A673 (cell line): ENCODE measurements at regions not wholly inside any gene's neighbourhood (a gene's known extent, or its start where the extent isn't known, plus 50 kb on each side); places are given as distances from the start of the nearest gene placed in this dataset.

ENCODE experiments used
- EZH2 ChIP-seq: fragments of 200-600 bp; sonication (generic); IDR thresholded peaks from 2 replicates; pipeline ENCODE4 v1.6.1; 2017; ENCODE audit warnings: borderline replicate concordance, low read depth, mild to moderate bottlenecking, mixed read lengths, antibody characterized with exemption, low read length; ENCODE audit not compliant: poor library complexity, severe bottlenecking
- TF ChIP-seq, protein P1 (sequence below): fragments of 300-800, 200-600 bp; sonication (generic); conservative IDR thresholded peaks from 2 replicates; pipeline ENCODE4 v1.5.1; 2017; ENCODE audit warnings: low read depth, mild to moderate bottlenecking, antibody characterized with exemption, low read length, moderate library complexity, mixed read lengths

- TF ChIP-seq, protein P1, sequence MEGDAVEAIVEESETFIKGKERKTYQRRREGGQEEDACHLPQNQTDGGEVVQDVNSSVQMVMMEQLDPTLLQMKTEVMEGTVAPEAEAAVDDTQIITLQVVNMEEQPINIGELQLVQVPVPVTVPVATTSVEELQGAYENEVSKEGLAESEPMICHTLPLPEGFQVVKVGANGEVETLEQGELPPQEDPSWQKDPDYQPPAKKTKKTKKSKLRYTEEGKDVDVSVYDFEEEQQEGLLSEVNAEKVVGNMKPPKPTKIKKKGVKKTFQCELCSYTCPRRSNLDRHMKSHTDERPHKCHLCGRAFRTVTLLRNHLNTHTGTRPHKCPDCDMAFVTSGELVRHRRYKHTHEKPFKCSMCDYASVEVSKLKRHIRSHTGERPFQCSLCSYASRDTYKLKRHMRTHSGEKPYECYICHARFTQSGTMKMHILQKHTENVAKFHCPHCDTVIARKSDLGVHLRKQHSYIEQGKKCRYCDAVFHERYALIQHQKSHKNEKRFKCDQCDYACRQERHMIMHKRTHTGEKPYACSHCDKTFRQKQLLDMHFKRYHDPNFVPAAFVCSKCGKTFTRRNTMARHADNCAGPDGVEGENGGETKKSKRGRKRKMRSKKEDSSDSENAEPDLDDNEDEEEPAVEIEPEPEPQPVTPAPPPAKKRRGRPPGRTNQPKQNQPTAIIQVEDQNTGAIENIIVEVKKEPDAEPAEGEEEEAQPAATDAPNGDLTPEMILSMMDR = no peak
- no peak for TF ChIP-seq EZH2
Observed at GRCh38 chr3:18159681-18160080, 265.5 kb downstream of the SATB1 start.
